GM19351 (cell line): ENCODE measurements at regions not wholly inside any gene's neighbourhood (a gene's known extent, or its start where the extent isn't known, plus 50 kb on each side); places are given as distances from the start of the nearest gene placed in this dataset.
"Not testable (repeated sequence)": the region's sequence is repeated elsewhere in the genome, so short reads cannot be mapped to it uniquely, and the experiment has no call there.

Experiments used
- ATAC-seq: cut with Tn5 transposase; IDR thresholded peaks from one replicate; pipeline ENCODE4 v1.9.1; 2021; ENCODE audit warnings: mild to moderate bottlenecking, moderate library complexity; ENCODE audit not compliant: unreplicated experiment

DNA sequence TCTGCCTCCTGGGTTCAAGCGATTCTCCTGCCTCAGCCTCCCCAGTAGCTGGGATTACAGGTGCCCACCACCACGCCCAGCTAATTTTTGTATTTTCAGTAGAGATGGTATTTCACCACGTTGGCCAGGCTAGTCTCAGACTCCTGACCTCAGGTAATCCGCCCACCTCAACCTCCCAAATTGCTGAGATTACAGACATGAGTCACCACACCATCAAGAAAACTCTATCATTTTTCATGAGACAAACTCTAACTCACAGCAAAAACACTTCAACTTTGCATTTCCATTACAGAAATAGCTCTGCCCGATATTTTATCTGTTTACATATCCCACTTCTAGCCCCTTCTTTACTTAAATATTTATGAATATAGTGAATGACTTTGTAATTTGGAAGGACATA, 561.1 kb downstream of the TMX3 start:
- ATAC-seq = not testable (repeated sequence)

DNA sequence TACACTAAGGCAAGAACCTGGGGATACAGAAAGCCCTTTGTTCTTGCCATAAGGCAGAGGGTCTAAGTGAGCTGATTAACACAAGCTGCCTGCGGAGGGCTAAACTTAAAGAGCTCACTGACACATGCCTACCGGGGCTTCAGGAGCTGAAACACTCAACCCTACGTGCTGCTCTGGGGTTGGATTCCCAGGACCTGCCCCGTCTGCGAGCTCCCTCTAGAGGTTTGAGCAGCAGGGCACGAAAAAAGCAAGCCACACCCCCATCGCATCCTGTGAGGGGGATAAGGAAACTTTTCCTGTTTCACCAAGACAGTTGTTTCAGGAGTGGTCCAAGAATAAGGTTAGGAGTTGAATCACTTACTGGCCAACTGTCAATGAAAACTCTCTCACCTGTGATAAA, 562.1 kb downstream of the TMX3 start:
- ATAC-seq = no peak

GRCh38 chr18:68150961-68151360, 563.9 kb downstream of the TMX3 start:
- no peak for ATAC-seq

DNA sequence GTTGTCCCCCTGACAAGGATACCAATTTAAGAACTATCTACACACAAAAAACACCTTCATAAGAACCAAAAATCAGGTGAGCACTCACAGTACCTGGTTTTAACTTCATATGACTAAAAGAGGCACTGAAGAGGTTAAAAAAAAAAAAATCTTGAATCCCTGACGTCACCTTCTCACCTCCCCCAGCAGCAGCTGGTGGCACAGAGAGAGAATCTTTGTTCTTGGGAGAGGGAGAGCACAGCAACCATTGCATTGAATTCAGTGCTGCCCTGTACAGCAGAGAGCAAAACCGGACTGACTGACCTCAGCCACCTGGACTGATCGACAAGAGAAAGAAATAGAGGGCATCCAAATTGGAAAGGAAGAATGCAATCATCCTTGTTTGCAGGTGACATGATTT, 566.0 kb downstream of the TMX3 start:
- no peak for ATAC-seq

GRCh38 chr18:68147728-68148127, 567.2 kb downstream of the TMX3 start:
- no peak for ATAC-seq

DNA sequence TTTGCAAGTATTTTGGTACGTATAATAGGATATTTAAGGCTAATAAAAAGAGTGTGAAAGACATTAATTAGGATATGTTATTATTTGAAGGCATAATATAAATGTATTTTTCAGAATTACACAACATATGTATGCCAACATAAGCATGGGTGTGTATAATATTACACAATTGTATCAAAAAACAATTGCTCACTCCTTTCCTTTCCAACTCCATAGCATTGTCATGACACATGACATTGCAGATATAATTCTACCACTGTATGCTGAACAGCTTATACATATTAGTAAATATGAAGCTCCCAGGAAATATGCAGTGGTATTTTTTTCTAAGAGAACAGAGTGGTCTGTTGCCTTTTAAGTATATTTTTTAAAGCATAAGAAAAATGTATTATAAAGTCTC, 593.1 kb downstream of the TMX3 start:
- ATAC-seq = no peak

DNA sequence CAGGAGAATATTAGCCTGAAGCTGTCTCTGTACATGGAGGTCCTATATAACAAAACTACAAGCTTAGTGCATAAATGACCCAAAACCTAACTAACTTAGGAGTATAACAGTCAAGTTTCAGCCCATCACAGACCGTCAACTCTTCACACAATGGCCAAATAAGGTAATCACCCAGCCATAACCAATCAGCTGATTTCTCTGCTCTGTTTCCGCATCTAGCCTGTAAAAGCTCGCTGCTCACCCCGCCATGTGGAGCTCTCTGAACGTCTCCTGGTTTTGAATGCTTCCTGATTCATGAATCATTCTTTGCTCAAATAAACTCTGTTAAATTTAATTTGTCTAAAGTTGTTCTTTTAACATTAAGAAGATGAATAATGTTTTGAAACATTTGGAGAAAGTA, 593.6 kb downstream of the TMX3 start:
- ATAC-seq = no peak

DNA sequence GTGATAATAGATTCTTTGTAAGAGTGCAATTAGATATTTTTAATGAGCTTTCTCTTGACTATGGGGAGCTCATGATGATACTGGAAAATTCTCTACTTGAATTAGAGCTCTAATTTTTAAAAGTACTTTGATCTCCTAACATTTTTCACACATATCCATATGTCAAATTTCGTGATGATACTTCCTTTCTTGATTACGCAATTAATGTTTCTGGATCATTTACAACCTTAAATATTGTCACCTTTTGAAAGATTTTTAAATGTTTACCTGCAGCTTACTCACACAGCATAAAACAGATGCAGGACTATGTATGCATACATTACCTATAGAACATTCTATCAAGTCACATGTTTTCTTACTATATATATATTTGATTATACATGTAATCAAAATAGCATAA, 598.5 kb upstream of the DSEL start:
- ATAC-seq = no peak

GRCh38 chr18:68104036-68104435, 587.5 kb upstream of the DSEL start:
- ATAC-seq = no peak

DNA sequence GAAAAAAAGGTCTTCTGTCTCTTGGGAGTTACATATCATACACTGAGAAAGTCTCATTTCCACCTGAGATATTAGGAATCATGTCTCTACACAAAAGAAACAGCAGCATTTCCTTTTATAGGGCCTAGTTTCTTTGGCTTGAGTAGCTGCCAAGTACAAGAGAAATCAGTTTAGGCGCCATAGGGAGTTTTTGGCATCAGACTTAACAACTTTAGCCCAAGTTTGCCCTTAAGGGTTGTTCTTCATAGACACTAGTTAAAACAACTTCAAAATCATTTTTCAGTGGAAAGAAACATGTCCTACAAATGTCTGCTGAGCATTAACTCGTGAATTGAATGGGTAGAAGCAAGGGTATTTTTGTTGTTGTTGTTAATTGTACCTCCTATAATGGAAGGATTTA, 587.0 kb upstream of the DSEL start:
- no peak for ATAC-seq

- no peak for ATAC-seq
These were observed 585.6 kb upstream of the DSEL start for GRCh38 chr18:68102117-68102516.

DNA sequence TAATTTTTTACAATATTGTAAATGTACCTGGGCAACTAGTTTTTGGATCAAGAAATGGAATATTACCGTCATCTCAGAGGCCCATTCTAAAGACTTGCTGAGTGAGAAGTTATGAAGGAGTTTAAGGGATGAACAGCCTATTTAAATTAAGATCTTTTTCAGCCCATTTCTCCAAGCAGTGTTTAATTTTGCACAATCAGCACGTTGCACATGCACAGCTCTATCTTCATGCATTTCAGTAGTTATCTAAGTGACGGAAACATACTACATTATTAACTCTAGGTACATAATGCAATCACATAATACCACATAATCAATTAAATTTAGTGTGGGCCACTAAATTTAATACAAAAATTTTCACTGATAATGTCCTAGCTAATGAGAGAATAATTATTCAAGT, 582.1 kb upstream of the DSEL start:
- ATAC-seq = no peak

- no peak for ATAC-seq
These were observed 570.0 kb upstream of the DSEL start for GRCh38 chr18:68086481-68086880.

GRCh38 chr18:68085251-68085650, 568.7 kb upstream of the DSEL start:
- ATAC-seq = no peak

- no peak for ATAC-seq
These were observed 567.3 kb upstream of the DSEL start for GRCh38 chr18:68083776-68084175.

DNA sequence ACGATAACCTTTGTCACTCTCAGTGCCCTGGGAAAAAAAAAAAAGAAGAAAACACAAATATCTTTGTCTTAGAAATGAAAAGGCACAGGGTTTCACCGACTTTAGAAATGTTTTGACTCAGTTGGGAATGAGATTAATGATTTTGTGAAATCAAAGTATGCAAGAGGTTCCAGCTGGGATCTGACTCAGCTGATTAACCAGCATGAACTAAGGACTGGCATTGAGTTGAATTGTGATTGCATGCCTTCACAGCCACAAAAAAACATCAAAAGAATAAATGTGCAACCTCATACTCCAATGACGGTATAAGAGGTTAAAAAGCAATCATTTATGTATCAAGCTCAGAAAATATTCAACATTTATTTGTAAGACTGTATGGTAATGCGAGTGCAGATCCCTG, 566.6 kb upstream of the DSEL start:
- no peak for ATAC-seq

DNA sequence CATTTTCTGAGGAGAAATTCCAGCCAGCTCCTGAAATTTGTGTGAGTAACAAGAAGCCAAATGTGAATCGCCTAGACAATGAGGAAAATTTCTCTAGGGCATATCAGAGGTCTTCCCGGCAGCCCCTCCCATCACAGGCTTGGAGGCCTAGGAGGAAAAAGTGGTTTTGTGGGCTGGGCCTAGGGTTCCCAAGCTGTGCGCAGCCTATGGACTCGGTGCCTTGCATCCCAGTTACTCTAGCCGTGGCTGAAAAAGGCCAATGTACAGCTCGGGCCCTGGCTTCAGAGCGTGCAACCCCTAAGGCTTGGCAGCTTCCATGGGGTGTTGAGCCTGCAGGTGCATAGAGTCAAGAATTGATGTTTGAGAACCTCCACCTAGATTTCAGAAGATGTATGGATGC, 556.2 kb upstream of the DSEL start:
- ATAC-seq = no peak

DNA sequence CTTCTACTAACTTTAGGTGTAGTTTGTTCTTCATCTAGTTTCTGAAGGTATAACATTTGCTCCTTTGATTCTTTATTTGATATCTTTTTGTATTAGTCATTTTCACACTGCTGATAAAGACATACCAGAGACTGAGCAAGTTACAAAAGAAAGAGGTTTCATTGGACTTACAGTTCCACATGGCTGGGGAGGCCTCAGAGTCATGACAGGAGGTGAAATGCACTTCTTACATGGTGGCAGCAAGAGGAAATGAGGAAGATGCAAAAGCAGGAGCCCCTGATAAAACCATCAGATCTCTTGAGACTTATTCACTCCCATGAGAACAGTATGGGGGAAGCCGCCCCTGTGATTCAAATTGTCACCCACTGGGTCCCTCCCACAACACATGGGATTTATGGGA, 544.4 kb upstream of the DSEL start:
- ATAC-seq = no peak

DNA sequence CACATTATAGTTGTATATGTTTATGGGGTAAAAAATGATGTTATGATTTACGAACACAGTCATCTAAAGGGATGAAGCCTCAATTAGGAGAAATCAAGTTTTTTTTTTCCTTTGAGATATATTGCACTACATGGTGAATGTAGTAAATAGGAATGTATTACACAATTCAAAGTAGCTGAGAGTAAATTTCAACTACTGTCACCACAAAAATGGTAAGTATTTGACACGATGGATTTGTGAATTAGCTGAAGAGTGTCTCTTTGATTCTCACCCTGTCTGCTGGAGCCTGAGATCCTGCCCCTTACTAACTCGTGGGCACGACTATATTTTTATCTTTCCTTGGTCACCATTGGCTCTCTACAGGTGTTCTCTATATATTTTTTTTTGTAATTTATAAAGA, 540.4 kb upstream of the DSEL start:
- ATAC-seq = no peak

GRCh38 chr18:68054669-68055068, 538.1 kb upstream of the DSEL start:
- ATAC-seq = no peak

DNA sequence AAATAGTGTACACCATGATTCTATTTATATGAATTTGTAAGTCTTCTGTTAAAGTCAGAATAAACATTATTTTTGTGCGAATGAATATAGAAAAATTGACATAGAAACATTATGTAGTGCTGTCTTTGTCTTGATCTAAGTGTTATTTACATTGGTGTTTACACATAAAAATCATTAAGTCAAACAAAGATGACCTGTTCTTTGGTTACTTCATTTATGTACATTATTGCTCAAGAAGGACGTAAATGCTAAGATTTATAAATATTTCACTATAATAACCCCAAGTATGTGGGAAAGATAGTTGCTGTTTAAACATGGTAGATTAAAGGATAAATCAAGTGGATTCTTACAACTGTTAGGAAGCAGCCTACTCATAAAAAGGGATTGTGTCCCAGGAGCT, 536.8 kb upstream of the DSEL start:
- ATAC-seq = no peak

DNA sequence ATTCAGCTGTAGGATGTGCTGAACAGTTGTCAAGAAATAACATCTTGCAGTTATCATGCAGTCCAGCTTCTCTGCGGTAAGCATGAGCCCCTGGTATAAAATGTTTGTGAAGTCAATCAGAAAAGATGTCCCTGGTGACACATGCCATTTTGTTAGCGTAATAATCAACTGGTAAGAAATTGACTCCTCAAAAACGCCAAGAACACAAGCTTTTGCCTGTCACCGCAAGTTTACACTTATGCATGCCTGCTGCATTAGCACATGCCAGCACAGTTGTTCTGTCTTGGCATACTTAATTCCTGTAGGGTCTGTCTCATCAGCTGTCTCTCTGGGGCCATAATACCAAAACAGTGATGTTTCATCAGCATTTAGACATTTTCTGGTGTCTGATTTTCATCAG, 524.8 kb upstream of the DSEL start:
- ATAC-seq = no peak

DNA sequence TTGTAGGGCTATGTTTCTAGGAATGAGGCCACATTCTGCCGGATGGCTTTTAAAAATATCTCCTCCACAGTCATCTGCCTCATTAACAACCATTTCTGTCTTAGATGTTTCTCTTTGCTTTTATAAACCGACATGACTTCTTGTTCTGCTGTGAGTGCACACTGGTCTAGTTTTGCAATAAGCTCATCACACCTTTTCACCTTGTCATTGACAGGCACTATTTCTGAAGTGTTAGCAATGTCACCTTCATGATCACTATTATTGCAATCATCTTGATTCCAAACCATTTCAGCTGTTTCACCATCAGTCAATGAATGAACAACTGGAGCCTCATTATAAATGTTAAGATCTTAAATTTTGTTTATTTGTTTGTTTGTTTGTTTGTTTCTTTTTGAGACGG, 523.7 kb upstream of the DSEL start:
- no peak for ATAC-seq
